Neuron (in vitro differentiated cells): ENCODE measurements at regions not wholly inside any gene's neighbourhood (a gene's known extent, or its start where the extent isn't known, plus 50 kb on each side); places are given as distances from the start of the nearest gene placed in this dataset.

Experiments
- H2AFZ ChIP-seq: one replicate; pipeline ENCODE4 v1.6.1; 2013; ENCODE audit warnings: low read depth, mild to moderate bottlenecking, inconsistent platforms, low read length, moderate library complexity
- H3K27me3 ChIP-seq: one replicate; pipeline ENCODE4 v1.6.1; 2013; ENCODE audit warnings: low read length; ENCODE audit not compliant: insufficient read depth
- H3K36me3 ChIP-seq: one replicate; pipeline ENCODE4 v1.6.1; 2013; ENCODE audit warnings: low read length; ENCODE audit not compliant: insufficient read depth
- H3K4me1 ChIP-seq: one replicate; pipeline ENCODE4 v1.6.1; 2013; ENCODE audit warnings: low read length; ENCODE audit not compliant: insufficient read depth
- H3K4me3 ChIP-seq: 2 replicates; pipeline ENCODE4 v1.5.1; 2013; ENCODE audit warnings: mild to moderate bottlenecking, low read length, moderate library complexity
- H3K9me3 ChIP-seq: one replicate; pipeline ENCODE4 v1.6.1; 2013; ENCODE audit warnings: low read length

DNA sequence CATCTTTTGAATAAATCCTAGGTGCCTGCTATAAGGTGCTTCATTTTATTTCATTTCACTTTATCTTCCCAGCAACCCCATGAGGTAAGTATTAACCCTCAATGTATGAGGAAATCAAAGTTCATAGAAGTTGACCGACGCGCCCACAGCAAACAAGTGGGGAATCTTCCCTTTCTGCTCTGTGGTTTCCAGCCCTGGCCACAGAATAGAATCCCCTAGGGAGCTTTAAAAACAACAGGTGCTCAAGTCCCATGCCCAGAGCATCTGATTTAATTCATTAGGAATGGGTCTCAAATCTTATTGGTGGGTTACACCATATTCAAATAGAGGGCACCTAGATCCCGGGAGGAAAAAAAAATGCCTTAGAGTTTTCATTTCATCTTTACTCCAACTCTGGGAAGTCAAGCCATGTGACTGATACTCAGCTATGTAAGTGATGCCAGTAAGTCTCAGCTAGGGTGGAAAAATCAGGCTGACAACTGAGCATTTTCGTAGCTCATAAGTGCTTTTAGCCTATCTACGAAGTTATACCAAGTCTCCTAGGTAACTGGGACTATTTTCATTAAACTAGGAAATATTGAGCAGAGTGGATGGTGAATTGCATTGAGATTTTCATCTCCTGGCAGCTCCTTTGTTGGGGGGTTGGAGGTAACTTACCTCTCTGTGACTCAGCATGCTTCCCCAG is 353.4 kb upstream of the SLC30A5 start:
- Histone ChIP-seq H3K36me3 (no peaks in the 10 kb centered on the region), H3K4me3 (no peak overlapping the region), H2AFZ (no peak overlapping the region), H3K27me3 (no peaks in the 10 kb centered on the region), H3K4me1 (no peaks in the 10 kb centered on the region), H3K9me3 (no peaks in the 10 kb centered on the region)

DNA sequence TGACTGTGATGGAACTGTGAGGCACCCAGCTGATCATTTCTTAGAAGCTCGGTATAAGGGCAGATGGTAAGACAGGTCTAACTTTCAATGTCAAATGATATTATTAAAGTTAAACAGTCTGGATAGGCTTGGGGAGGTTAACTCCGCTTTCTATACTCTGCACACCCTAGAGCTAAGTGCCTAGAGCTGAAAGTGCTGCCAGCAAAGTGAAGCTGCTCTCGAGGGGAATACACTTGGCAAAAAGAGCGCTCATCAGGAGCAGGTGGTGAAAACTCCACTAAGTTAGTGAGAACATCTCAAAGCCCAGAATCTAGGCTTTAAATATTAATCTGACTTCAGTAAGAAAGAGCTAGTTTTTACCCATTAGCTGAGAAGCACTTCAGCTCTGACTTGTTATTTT is 349.6 kb upstream of the SLC30A5 start:
- H3K9me3 ChIP-seq: no peaks in the 10 kb centered on the region
- no peak overlapping the region for H2AFZ ChIP-seq
- no peaks in the 10 kb centered on the region for H3K36me3 ChIP-seq
- H3K4me1 ChIP-seq: no peaks in the 10 kb centered on the region
- no peak overlapping the region for H3K4me3 ChIP-seq
- H3K27me3 ChIP-seq: no peaks in the 10 kb centered on the region

DNA sequence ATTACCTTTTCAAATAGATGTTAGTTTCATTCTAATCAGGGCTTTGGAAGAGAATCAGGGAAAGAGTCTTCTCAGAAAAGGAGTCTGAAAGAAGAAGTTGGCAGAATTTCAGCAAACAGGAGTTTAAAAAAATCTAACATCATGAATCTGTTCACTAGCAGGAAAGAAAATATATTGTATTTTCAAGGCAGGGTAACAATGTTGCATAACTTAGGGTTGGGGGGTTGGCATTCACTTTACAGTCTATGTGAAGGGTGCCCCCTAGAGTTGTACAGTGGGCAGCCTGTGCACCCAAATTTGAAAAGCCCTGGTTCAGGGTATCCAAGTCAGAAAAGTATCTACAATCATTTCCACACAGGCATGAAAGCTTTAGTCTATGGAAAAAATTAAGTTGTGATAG is 348.4 kb upstream of the SLC30A5 start:
- Histone ChIP-seq H3K36me3 (no peaks in the 10 kb centered on the region), H3K9me3 (no peaks in the 10 kb centered on the region), H3K4me3 (no peak overlapping the region), H3K4me1 (no peaks in the 10 kb centered on the region), H3K27me3 (no peaks in the 10 kb centered on the region), H2AFZ (no peak overlapping the region)

DNA sequence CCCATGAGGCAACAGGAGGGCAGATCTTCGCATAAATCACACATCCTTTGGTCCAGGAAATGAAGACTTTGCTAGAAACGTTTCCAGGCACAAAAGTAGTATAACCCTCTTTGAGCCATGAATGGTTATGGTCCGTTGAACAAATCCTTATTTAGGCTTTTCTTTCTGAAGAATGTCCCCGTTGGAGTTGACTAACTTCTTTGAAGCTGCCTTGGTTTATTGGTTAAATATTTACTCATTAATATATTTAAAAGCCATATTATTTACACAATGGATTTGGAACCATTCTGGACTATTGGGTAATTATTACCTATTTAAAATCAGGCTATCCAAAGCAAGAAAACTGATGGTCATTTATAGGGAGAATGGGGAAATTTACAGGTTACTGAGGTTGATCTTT is 347.6 kb upstream of the SLC30A5 start:
- H3K4me3 ChIP-seq: no peak overlapping the region
- H3K27me3 ChIP-seq: no peaks in the 10 kb centered on the region
- H3K36me3 ChIP-seq: no peaks in the 10 kb centered on the region
- H3K4me1 ChIP-seq: no peaks in the 10 kb centered on the region
- no peak overlapping the region for H2AFZ ChIP-seq
- H3K9me3 ChIP-seq: no peaks in the 10 kb centered on the region

DNA sequence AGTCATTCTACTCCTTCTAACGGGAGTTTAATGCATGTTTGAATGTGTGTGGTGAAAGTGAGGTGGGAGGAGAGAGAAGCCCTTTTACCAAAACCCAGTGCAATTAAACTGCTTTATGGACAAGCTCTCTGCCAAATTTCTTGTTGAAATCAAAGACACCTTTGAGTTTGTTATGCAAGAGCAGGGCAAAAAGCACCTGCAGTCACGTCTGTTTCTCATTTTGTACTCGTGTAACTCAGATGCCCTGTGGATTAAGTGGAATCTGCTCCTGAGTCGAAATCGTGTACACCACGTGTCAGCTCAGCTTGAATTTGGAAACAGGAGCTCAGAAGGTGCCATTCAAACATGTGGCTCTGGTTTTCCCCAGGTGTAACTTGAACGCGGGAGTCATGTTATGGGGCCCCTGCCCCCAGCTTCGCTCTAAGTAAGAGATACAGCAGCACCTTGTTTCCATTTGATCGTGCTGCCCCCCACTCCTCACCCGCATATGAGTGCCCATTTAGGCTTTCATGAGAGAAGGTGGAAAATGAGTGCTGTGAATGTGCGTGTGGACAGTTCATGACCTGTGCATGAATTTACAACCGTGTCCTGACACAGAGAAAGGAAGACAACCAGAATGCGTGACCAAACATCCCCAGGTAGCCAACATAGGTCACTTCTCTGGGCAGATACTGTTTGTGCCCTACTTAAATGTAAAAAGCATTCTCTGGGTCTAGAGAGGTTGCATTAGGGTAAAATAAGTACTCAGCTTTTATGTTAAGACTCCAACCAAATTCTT is 347.0 kb upstream of the SLC30A5 start:
- Histone ChIP-seq H3K36me3 (no peaks in the 10 kb centered on the region), H3K27me3 (no peaks in the 10 kb centered on the region), H3K4me3 (no peak overlapping the region), H3K9me3 (no peaks in the 10 kb centered on the region), H2AFZ (no peak overlapping the region), H3K4me1 (no peaks in the 10 kb centered on the region)

DNA sequence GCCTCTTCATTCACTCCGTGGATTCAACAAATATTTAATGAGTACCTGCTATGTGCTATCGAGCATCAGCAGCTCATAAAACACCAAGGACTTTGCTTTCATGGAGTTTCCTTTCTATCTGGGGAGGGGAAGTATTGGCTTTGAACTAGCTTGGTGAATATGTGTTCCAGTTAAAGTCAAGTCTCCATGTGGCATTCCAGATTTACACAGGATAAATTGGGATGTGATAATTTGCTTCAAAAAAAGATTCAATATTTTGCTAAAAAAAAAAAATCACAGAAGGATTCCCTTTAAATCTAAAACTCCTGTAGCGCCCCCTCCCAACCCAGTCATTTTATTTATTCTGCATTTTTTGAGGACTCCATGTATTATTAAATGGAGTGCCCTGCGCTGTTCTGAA is 346.3 kb upstream of the SLC30A5 start:
- H3K27me3 ChIP-seq: no peaks in the 10 kb centered on the region
- H3K4me1 ChIP-seq: no peaks in the 10 kb centered on the region
- H2AFZ ChIP-seq: no peak overlapping the region
- H3K36me3 ChIP-seq: no peaks in the 10 kb centered on the region
- H3K9me3 ChIP-seq: no peaks in the 10 kb centered on the region
- no peak overlapping the region for H3K4me3 ChIP-seq

DNA sequence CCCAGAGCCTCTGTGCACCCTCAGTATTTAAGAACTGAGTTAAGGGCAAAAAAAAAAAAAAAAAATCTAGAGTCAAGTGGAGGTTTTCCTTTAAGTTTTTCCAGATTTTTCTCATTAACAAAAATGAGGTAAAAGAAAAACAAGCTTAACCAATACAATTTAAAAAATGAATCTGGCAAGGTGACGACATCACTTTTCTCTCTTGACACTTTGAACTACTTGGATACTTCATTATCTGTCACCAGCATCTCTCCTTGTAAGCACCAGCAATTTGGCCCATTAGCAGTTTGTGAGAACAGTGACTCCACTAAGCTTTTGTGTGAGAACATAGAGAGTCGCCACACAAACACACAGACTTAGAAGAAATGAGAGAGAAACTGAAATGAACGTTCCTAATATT is 345.7 kb upstream of the SLC30A5 start:
- no peak overlapping the region for H3K4me3 ChIP-seq
- H3K4me1 ChIP-seq: no peaks in the 10 kb centered on the region
- no peaks in the 10 kb centered on the region for H3K27me3 ChIP-seq
- H3K9me3 ChIP-seq: no peaks in the 10 kb centered on the region
- no peak overlapping the region for H2AFZ ChIP-seq
- no peaks in the 10 kb centered on the region for H3K36me3 ChIP-seq

DNA sequence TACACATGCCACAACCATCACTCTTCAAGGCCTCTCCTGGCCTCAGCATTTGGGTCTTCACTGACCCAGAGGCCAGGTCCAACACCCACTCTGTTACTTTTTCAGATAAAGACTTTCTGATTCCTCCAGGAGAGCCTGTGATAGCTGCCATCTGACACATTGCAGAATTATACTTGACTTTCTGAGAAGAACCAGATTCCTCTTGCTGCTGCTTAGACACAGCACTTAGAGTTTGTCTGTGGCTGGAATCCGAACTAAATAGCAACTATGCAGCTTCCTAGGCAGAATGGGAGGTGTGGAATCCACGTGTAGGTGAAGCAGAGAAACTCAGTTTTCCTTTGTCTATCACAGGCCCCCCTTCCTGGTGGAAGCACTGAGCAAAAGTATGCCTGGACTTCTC is 344.7 kb upstream of the SLC30A5 start:
- H3K36me3 ChIP-seq: no peaks in the 10 kb centered on the region
- H2AFZ ChIP-seq: no peak overlapping the region
- no peaks in the 10 kb centered on the region for H3K27me3 ChIP-seq

DNA sequence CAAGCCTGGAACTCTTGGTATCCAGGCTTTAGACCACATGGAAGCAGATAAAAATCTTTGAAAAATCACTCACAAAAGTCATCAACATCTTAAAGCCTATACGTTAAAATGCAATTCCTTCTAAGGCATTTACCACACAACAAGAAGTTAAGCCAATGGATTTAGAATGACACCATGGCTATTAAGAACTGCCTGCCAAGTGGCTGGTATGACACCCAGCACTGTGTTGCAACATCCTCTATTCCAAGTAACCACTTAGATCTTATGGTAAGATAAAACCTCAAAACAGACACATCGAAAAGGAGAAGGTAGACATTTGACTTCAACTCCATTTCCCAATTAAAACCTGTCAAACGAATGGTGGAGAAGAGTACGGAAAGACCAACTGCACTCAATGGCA is 344.2 kb upstream of the SLC30A5 start:
- Histone ChIP-seq H2AFZ (no peak overlapping the region), H3K9me3 (no peaks in the 10 kb centered on the region), H3K27me3 (no peaks in the 10 kb centered on the region)

More for the DNA sequence above, 344.7 kb upstream of the SLC30A5 start:
- Histone ChIP-seq H3K9me3 (no peaks in the 10 kb centered on the region), H3K4me1 (no peaks in the 10 kb centered on the region), H3K4me3 (no peak overlapping the region)

DNA sequence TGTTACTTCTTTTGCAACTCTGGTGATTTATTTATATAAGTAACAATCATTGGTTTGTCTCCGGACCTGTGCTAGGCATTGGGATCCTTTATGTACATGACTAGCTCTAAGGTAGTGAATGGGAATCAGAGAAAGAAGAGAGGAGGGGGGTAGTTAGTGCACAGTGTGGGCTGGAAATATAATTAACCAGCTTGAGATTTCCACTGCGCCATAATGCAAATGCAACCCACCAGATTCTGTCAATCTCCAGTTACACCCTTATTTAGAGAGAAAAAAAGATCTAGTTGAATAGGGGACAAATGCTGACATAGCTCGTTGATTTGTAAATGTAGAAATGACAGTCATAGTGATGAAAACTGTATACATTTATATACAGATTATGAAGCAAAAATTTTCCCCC is 342.2 kb upstream of the SLC30A5 start:
- Histone ChIP-seq H3K4me3 (no peak overlapping the region), H3K27me3 (no peaks in the 10 kb centered on the region), H3K36me3 (no peaks in the 10 kb centered on the region), H3K9me3 (no peaks in the 10 kb centered on the region), H2AFZ (no peak overlapping the region), H3K4me1 (no peaks in the 10 kb centered on the region)

More for the DNA sequence above, 344.2 kb upstream of the SLC30A5 start:
- no peaks in the 10 kb centered on the region for H3K4me1 ChIP-seq
- H3K36me3 ChIP-seq: no peaks in the 10 kb centered on the region
- no peak overlapping the region for H3K4me3 ChIP-seq

DNA sequence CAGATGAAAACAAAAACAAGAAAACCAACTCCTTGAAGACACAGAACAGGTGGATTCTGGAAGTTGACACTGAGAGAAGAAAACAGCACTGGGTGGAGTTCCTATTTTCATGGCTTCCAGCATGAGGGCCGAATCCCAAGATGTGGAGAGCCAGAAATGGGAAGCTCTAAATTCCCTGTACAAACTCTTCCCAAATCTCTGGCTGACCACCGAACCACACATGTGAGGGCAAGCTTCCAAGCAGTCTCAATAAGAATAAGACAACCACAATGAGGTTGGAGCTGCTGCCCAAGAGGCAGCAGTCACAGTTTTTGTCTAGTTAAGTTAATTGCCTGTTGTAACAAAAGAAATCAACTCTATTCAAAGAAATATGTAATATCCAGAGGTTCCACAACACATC is 339.3 kb upstream of the SLC30A5 start:
- Histone ChIP-seq H3K4me3 (no peak overlapping the region), H3K4me1 (no peaks in the 10 kb centered on the region), H3K36me3 (no peaks in the 10 kb centered on the region), H3K9me3 (no peaks in the 10 kb centered on the region), H3K27me3 (no peaks in the 10 kb centered on the region), H2AFZ (no peak overlapping the region)

DNA sequence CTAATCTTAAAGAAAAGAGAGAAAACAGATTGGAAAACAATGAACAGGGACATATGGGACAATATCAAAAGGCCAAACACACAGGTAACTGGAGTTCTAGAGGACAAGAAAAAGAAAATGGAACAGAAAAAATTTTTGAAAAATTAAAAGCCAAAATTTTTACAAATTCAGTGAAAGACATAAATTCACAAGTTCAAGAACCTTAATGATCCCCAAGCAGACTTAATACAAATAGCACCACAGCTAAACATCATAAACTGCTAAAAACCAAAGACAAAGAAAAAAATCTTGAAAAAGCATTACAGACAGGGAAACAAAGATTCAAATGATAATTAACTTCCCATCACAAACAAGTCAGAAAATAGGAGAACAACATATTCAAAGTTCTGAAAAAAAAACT is 338.5 kb upstream of the SLC30A5 start:
- Histone ChIP-seq H3K4me1 (no peaks in the 10 kb centered on the region), H2AFZ (no peak overlapping the region), H3K27me3 (no peaks in the 10 kb centered on the region), H3K36me3 (no peaks in the 10 kb centered on the region), H3K4me3 (no peak overlapping the region), H3K9me3 (no peaks in the 10 kb centered on the region)

DNA sequence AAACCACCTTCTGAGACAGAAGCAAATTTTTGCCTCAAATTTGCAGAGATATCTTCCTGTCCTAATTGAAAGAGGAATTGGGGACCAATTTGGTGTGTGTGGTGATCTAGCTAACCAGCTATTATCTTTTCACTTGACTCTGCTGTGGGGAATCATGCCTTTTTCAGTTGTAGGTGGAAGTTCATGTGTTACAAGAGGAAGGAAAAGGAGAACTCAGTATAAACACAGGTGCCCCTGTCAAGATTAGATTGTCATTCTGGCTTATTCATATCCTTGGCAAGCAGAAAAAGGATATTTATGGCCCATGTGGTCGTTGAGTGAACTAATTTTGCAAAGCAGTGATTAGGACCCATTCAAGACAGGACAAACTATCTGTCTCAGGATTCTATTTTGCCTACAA is 336.8 kb upstream of the SLC30A5 start:
- H2AFZ ChIP-seq: no peak overlapping the region
- no peaks in the 10 kb centered on the region for H3K36me3 ChIP-seq
- no peaks in the 10 kb centered on the region for H3K4me1 ChIP-seq
- H3K9me3 ChIP-seq: no peaks in the 10 kb centered on the region
- H3K4me3 ChIP-seq: no peak overlapping the region
- H3K27me3 ChIP-seq: no peaks in the 10 kb centered on the region
